Neural progenitor cell (in vitro differentiated cells): ENCODE measurements at regions not wholly inside any gene's neighbourhood (a gene's known extent, or its start where the extent isn't known, plus 50 kb on each side); places are given as distances from the start of the nearest gene placed in this dataset.

ENCODE experiments used
- DNase-seq: peaks from one replicate; pipeline ENCODE4 v3.0.0-alpha.2; 2016; ENCODE audit warnings: low spot score
- H2AFZ ChIP-seq: fragments of 200-600 bp; sonication (generic); replicated peaks from 2 replicates; pipeline ENCODE4 v1.6.1; 2016; ENCODE audit warnings: antibody characterized with exemption
- H3F3A ChIP-seq: fragments of 200-600 bp; sonication (generic); 2 replicates; pipeline ENCODE4 v1.6.1; 2016; ENCODE audit warnings: antibody characterized with exemption, low read depth
- H3K27ac ChIP-seq: fragments of 200-600 bp; sonication (generic); 2 replicates; pipeline ENCODE4 v1.5.1; 2016; ENCODE audit warnings: mild to moderate bottlenecking
- H3K27me3 ChIP-seq: fragments of 200-600 bp; sonication (generic); 2 replicates; pipeline ENCODE4 v1.6.1; 2016; ENCODE audit warnings: mild to moderate bottlenecking, moderate library complexity
- H3K36me3 ChIP-seq: fragments of 200-600 bp; sonication (generic); 2 replicates; pipeline ENCODE4 v1.5.1; 2016
- H3K4me1 ChIP-seq: fragments of 200-600 bp; sonication (generic); 2 replicates; pipeline ENCODE4 v1.6.1; 2016; ENCODE audit warnings: mixed run types
- H3K4me2 ChIP-seq: fragments of 200-600 bp; sonication (generic); 2 replicates; pipeline ENCODE4 v1.6.1; 2016
- H3K4me3 ChIP-seq: fragments of 200-600 bp; sonication (generic); 2 replicates; pipeline ENCODE4 v1.5.1; 2016
- H3K79me2 ChIP-seq: fragments of 200-600 bp; sonication (generic); 2 replicates; pipeline ENCODE4 v1.6.1; 2016; ENCODE audit warnings: low read depth
- H3K9ac ChIP-seq: fragments of 200-600 bp; sonication (generic); 2 replicates; pipeline ENCODE4 v1.6.1; 2016
- H3K9me3 ChIP-seq: fragments of 200-600 bp; sonication (generic); 2 replicates; pipeline ENCODE4 v1.5.1; 2016; ENCODE audit warnings: low read depth
- H4K20me1 ChIP-seq: fragments of 200-600 bp; sonication (generic); 2 replicates; pipeline ENCODE4 v1.6.1; 2016; ENCODE audit warnings: low read depth
- H3K27ac Mint-ChIP-seq: 3 replicates; pipeline ENCODE4 v1.8.0; 2021; ENCODE audit warnings: mixed read lengths
- H3K27me3 Mint-ChIP-seq: 2 replicates; pipeline ENCODE4 v1.8.0; 2022; ENCODE audit warnings: low read depth, mild to moderate bottlenecking, inconsistent platforms, moderate library complexity, mixed read lengths; ENCODE audit not compliant: insufficient read depth
- H3K36me3 Mint-ChIP-seq: 3 replicates; pipeline ENCODE4 v1.8.0; 2021; ENCODE audit warnings: mixed read lengths
- H3K4me1 Mint-ChIP-seq: 3 replicates; pipeline ENCODE4 v1.8.0; 2021; ENCODE audit warnings: mixed read lengths
- H3K4me3 Mint-ChIP-seq: 3 replicates; pipeline ENCODE4 v1.8.0; 2021; ENCODE audit warnings: mild to moderate bottlenecking, moderate library complexity, mixed read lengths
- H3K9me3 Mint-ChIP-seq: 3 replicates; pipeline ENCODE4 v1.8.0; 2020; ENCODE audit warnings: mixed read lengths
- EZH2 ChIP-seq: fragments of 200-600 bp; sonication (generic); IDR thresholded peaks from 2 replicates; pipeline ENCODE4 v1.6.1; 2017; ENCODE audit warnings: antibody characterized with exemption, mild to moderate bottlenecking, moderate library complexity
- EZH2phosphoT487 ChIP-seq: fragments of 200-600 bp; sonication (generic); IDR thresholded peaks from 2 replicates; pipeline ENCODE4 v1.6.1; 2017; ENCODE audit warnings: antibody characterized with exemption
- TF ChIP-seq, protein P1 (sequence below): fragments of 200-600 bp; sonication (generic); IDR thresholded peaks from 2 replicates; pipeline ENCODE4 v1.5.1; 2017; ENCODE audit warnings: antibody characterized with exemption, mild to moderate bottlenecking

DNA sequence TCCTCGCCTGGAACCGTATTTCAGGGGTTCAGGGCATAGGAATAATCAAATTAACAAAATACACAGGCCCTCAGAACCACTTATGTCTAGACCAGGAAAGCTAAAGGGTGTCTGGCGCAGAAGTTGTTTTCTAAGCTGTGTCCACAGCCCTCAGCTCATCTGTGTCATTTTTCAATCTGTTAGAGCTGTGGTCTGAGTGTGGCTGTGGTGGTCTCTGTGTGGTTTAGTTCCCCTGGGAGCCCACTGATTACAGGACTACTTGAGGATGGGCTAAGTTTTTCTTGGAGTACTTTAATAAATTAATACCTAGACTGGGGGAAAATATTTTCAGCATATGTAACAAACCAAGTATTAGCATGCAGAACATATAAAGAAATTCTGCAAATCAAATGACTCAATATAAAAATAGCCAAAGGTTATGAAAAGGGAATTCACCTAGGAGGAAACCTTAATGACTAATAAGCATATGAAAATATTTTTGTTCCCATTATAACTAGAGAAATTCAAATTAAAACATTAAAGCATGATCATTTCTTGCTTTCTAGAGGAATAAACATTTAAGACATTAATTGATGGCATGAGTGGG, 186.3 kb downstream of the SATB1 start:
- Mint-ChIP-seq H3K36me3 (no peaks in the 10 kb centered on the region), H3K4me3 (no peak overlapping the region), H3K4me1 (peaks cover 33% of the 10 kb centered on the region), H3K27me3 (peaks cover 9% of the 10 kb centered on the region), H3K27ac (no peak overlapping the region), H3K9me3 (no peaks in the 10 kb centered on the region)
- H3K36me3 ChIP-seq, result no peaks in the 10 kb centered on the region
- peaks cover 24% of the 10 kb centered on the region for H3F3A ChIP-seq
- H3K79me2 ChIP-seq, result no peaks in the 10 kb centered on the region
- H3K27ac ChIP-seq, result no peak overlapping the region
- no peak overlapping the region for H3K9ac ChIP-seq
- no peak overlapping the region for H2AFZ ChIP-seq
- TF ChIP-seq EZH2phosphoT487 (no peak), EZH2 (no peak)
- TF ChIP-seq, protein P1, sequence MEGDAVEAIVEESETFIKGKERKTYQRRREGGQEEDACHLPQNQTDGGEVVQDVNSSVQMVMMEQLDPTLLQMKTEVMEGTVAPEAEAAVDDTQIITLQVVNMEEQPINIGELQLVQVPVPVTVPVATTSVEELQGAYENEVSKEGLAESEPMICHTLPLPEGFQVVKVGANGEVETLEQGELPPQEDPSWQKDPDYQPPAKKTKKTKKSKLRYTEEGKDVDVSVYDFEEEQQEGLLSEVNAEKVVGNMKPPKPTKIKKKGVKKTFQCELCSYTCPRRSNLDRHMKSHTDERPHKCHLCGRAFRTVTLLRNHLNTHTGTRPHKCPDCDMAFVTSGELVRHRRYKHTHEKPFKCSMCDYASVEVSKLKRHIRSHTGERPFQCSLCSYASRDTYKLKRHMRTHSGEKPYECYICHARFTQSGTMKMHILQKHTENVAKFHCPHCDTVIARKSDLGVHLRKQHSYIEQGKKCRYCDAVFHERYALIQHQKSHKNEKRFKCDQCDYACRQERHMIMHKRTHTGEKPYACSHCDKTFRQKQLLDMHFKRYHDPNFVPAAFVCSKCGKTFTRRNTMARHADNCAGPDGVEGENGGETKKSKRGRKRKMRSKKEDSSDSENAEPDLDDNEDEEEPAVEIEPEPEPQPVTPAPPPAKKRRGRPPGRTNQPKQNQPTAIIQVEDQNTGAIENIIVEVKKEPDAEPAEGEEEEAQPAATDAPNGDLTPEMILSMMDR, result no peak
- H3K4me3 ChIP-seq, result no peak overlapping the region
- DNase-seq, result no peak
- H3K4me1 ChIP-seq, result peaks cover 38% of the 10 kb centered on the region
- peaks cover 96% of the 10 kb centered on the region for H3K27me3 ChIP-seq
- H3K9me3 ChIP-seq, result no peaks in the 10 kb centered on the region
- H4K20me1 ChIP-seq, result peaks cover 68% of the 10 kb centered on the region
- H3K4me2 ChIP-seq, result no peak overlapping the region

- no peaks in the 10 kb centered on the region for H3K36me3 Mint-ChIP-seq
- Histone ChIP-seq H3K4me1 (peaks cover 38% of the 10 kb centered on the region), H3K9me3 (no peaks in the 10 kb centered on the region), H3K27me3 (peaks cover 96% of the 10 kb centered on the region), H3F3A (peaks cover 26% of the 10 kb centered on the region), H3K36me3 (no peaks in the 10 kb centered on the region), H3K27ac (no peak overlapping the region), H4K20me1 (peaks cover 68% of the 10 kb centered on the region), H3K79me2 (no peaks in the 10 kb centered on the region), H3K4me3 (no peak overlapping the region), H3K9ac (no peak overlapping the region), H3K4me2 (no peak overlapping the region), H2AFZ (no peak overlapping the region)
- H3K27me3 Mint-ChIP-seq, result peaks cover 10% of the 10 kb centered on the region
- no peak overlapping the region for H3K27ac Mint-ChIP-seq
- peaks cover 37% of the 10 kb centered on the region for H3K4me1 Mint-ChIP-seq
- H3K9me3 Mint-ChIP-seq, result no peaks in the 10 kb centered on the region
- no peak overlapping the region for H3K4me3 Mint-ChIP-seq
- no peak for TF ChIP-seq EZH2
- TF ChIP-seq, protein P1, result no peak
- TF ChIP-seq EZH2phosphoT487, result no peak
- DNase-seq, result no peak
Observed at GRCh38 chr3:18238332-18238731, 186.8 kb downstream of the SATB1 start.

GRCh38 chr3:18237251-18238005, 187.7 kb downstream of the SATB1 start:
- Mint-ChIP-seq H3K27me3 (peaks cover 10% of the 10 kb centered on the region), H3K4me1 (peaks cover 38% of the 10 kb centered on the region)

More at GRCh38 chr3:18237251-18238005, 187.7 kb downstream of the SATB1 start:
- Mint-ChIP-seq H3K27ac (no peak overlapping the region), H3K4me3 (no peak overlapping the region), H3K36me3 (no peaks in the 10 kb centered on the region), H3K9me3 (no peaks in the 10 kb centered on the region)
- no peak for TF ChIP-seq EZH2phosphoT487
- no peak for TF ChIP-seq EZH2
- TF ChIP-seq, protein P1, result no peak
- H4K20me1 ChIP-seq, result peaks cover 75% of the 10 kb centered on the region
- H3K79me2 ChIP-seq, result no peaks in the 10 kb centered on the region
- no peaks in the 10 kb centered on the region for H3K36me3 ChIP-seq
- H3K4me1 ChIP-seq, result peaks cover 38% of the 10 kb centered on the region
- DNase-seq, result no peak
- H3K9ac ChIP-seq, result no peak overlapping the region
- no peak overlapping the region for H3K4me2 ChIP-seq
- H3K4me3 ChIP-seq, result no peak overlapping the region
- no peak overlapping the region for H2AFZ ChIP-seq
- no peaks in the 10 kb centered on the region for H3K9me3 ChIP-seq
- H3K27ac ChIP-seq, result no peak overlapping the region
- H3K27me3 ChIP-seq, result peaks cover 96% of the 10 kb centered on the region
- peaks cover 26% of the 10 kb centered on the region for H3F3A ChIP-seq
